PC-3 (cell line): ENCODE measurements at regions not wholly inside any gene's neighbourhood (a gene's known extent, or its start where the extent isn't known, plus 50 kb on each side); places are given as distances from the start of the nearest gene placed in this dataset.

Experiments used
- ATAC-seq: fragments of 200-7000 bp; cut with Tn5 transposase; 2 replicates; pipeline ENCODE4 v1.9.1; 2020; ENCODE audit warnings: mild to moderate bottlenecking, moderate library complexity
- BruUV-seq: library from RNA; stranded (reverse); fragments of 400-500 nt; replicated peaks from 2 replicates; lab custom pipeline; 2021; lab: Mats Ljungman, UMichigan
- CTCF ChIA-PET: fragments of 300-600 bp; sonication (Branson Sonifier 250); formaldehyde crosslinking; loops from one replicate; lab custom pipeline; 2022; ENCODE audit warnings: antibody characterized with exemption; lab: Charles Lee
- POLR2A ChIA-PET: fragments of 300-600 bp; sonication (Branson Sonifier 250); formaldehyde crosslinking; loops from one replicate; lab custom pipeline; 2022; ENCODE audit warnings: antibody characterized with exemption; ENCODE audit not compliant: unreplicated experiment; lab: Charles Lee
- DNase-seq: peaks from one replicate; pipeline ENCODE4 v3.0.0-alpha.2; 2015
- H2AFZ ChIP-seq: fragments of 300-600 bp; sonication (generic); 2 replicates; pipeline ENCODE4 v1.6.0; 2016; ENCODE audit warnings: antibody characterized with exemption, low read length
- H3F3A ChIP-seq: fragments of 300-600 bp; sonication (generic); one replicate; pipeline ENCODE4 v1.6.0; 2017; ENCODE audit warnings: antibody characterized with exemption, low read length, control low read depth, mild to moderate bottlenecking; ENCODE audit not compliant: unreplicated experiment
- H3K27ac ChIP-seq: fragments of 300-600 bp; sonication (generic); 2 replicates; pipeline ENCODE4 v1.5.1; 2016; ENCODE audit warnings: mild to moderate bottlenecking, low read length
- H3K27me3 ChIP-seq: fragments of 300-600 bp; sonication (generic); 2 replicates; pipeline ENCODE4 v1.6.1; 2016; ENCODE audit warnings: low read length, mixed read lengths
- H3K36me3 ChIP-seq: fragments of 300-600 bp; sonication (generic); 2 replicates; pipeline ENCODE4 v1.6.1; 2016; ENCODE audit warnings: low read depth, mixed run types, low read length, mixed read lengths
- H3K4me1 ChIP-seq: fragments of 300-600 bp; sonication (generic); 2 replicates; pipeline ENCODE4 v1.5.1; 2016; ENCODE audit warnings: low read length; ENCODE audit not compliant: insufficient read depth
- H3K4me2 ChIP-seq: fragments of 300-600 bp; sonication (generic); 2 replicates; pipeline ENCODE4 v1.6.0; 2016; ENCODE audit warnings: low read length
- H3K4me3 ChIP-seq: fragments of 300-600 bp; sonication (generic); 2 replicates; pipeline ENCODE4 v1.5.1; 2016; ENCODE audit warnings: mild to moderate bottlenecking, low read length, mixed read lengths
- H3K79me2 ChIP-seq: fragments of 300-600 bp; sonication (generic); 2 replicates; pipeline ENCODE4 v1.6.1; 2017; ENCODE audit warnings: low read length, mixed read lengths
- H3K9ac ChIP-seq: fragments of 300-600 bp; sonication (generic); 2 replicates; pipeline ENCODE4 v1.6.0; 2016; ENCODE audit warnings: mild to moderate bottlenecking, low read length
- H3K9me2 ChIP-seq: fragments of 300-600 bp; sonication (generic); replicated peaks from 2 replicates; pipeline ENCODE4 v1.6.1; 2016; ENCODE audit warnings: mixed run types, low read length, mixed read lengths
- H3K9me3 ChIP-seq: fragments of 300-600 bp; sonication (generic); 2 replicates; pipeline ENCODE4 v1.6.1; 2016; ENCODE audit warnings: low read length, mixed read lengths
- H4K20me1 ChIP-seq: fragments of 300-600 bp; sonication (generic); 2 replicates; pipeline ENCODE4 v1.6.1; 2016; ENCODE audit warnings: low read length, mixed read lengths
- EZH2 ChIP-seq: fragments of 300-600 bp; sonication (generic); IDR thresholded peaks from one replicate; pipeline ENCODE4 v1.6.1; 2017; ENCODE audit warnings: antibody characterized with exemption, mild to moderate bottlenecking, low read length; ENCODE audit not compliant: unreplicated experiment
- EZH2phosphoT487 ChIP-seq: fragments of 300-600 bp; sonication (generic); IDR thresholded peaks from 2 replicates; pipeline ENCODE4 v1.6.1; 2018; ENCODE audit warnings: mild to moderate bottlenecking, antibody characterized with exemption, low read length, borderline replicate concordance
- intact Hi-C: fragments of 100-400 bp; cut with micrococcal nuclease; formaldehyde crosslinking; loops from 2 replicates; pipeline ENCODE4 v1.9.0; 2023
- TF ChIP-seq, protein P1 (sequence below): fragments of 300-600 bp; sonication (generic); conservative IDR thresholded peaks from 2 replicates; pipeline ENCODE4 v1.5.1; 2017; ENCODE audit warnings: antibody characterized with exemption, low read depth, mild to moderate bottlenecking, low read length

DNA sequence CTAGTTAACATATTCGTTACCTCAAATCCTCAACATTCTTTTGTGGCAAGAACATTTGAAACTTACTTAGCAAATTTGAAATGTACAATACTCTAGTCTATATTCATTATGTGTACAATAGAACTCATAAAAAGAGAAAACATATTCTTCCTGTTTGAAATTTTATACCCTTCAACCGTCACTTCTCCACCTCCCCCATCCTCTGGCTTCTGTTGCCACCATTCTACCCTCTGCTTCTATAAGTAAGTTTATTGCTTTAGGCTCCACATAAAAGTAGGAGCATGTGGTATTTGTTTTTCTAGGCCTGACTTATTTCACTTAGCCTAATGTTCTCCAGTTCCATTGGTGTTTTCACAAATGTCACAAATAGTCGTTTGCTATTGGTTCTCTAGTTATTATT lies 205.3 kb downstream of the TENT5A start:
- Histone ChIP-seq H3K36me3 (no peaks in the 10 kb centered on the region), H3K9ac (no peak overlapping the region), H3K4me3 (no peak overlapping the region), H3K4me1 (no peaks in the 10 kb centered on the region), H3K9me2 (no peaks in the 10 kb centered on the region), H3K27ac (no peak overlapping the region), H4K20me1 (no peaks in the 10 kb centered on the region), H3K4me2 (no peak overlapping the region), H3K9me3 (no peaks in the 10 kb centered on the region), H3K79me2 (no peaks in the 10 kb centered on the region), H3K27me3 (no peaks in the 10 kb centered on the region), H2AFZ (no peak overlapping the region), H3F3A (no peaks in the 10 kb centered on the region)
- POLR2A ChIA-PET, result no interaction called here
- peak; percentile 46; the same call in 1 of the 2 replicates for ATAC-seq
- DNase-seq, result peak; percentile 13
- no peak for TF ChIP-seq EZH2phosphoT487
- no peak for TF ChIP-seq EZH2
- TF ChIP-seq, protein P1, sequence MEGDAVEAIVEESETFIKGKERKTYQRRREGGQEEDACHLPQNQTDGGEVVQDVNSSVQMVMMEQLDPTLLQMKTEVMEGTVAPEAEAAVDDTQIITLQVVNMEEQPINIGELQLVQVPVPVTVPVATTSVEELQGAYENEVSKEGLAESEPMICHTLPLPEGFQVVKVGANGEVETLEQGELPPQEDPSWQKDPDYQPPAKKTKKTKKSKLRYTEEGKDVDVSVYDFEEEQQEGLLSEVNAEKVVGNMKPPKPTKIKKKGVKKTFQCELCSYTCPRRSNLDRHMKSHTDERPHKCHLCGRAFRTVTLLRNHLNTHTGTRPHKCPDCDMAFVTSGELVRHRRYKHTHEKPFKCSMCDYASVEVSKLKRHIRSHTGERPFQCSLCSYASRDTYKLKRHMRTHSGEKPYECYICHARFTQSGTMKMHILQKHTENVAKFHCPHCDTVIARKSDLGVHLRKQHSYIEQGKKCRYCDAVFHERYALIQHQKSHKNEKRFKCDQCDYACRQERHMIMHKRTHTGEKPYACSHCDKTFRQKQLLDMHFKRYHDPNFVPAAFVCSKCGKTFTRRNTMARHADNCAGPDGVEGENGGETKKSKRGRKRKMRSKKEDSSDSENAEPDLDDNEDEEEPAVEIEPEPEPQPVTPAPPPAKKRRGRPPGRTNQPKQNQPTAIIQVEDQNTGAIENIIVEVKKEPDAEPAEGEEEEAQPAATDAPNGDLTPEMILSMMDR, result no peak
- intact Hi-C loops, result no loop called here
- no TSS peak for BruUV-seq
- CTCF ChIA-PET, result no interaction called here

DNA sequence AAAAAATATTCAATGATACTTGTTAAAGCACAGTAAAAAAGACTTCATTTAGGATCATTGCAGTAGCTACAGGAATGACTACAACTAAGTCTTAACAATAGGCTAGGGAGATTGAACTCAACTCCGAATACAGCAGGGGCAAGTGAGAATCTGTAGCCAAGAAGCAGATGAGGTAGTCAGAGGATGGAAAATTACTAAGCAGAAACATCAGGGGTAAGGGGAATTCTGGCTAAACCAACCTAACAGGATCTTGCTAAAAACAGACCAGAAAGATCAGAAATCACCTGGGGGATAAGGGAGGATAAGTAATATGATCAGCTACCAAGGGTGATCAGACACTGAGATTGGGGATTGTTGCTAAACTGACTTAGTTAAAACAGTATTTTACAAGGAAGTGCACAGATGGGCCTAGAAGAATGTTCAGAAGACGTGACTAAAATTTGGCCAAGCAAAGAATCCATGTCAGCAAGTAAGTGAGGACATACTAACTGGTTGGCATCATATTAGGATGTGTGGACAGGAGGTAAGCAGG lies 217.5 kb downstream of the TENT5A start:
- CTCF ChIA-PET, result no interaction called here
- peak; percentile 18 for DNase-seq
- no TSS peak for BruUV-seq

More for the DNA sequence above, 217.5 kb downstream of the TENT5A start:
- Histone ChIP-seq H2AFZ (0 out of 2 replicates have a peak overlapping the region, but pooled peaks have one; percentile 28), H4K20me1 (no peaks in the 10 kb centered on the region), H3K27ac (no peak overlapping the region), H3K27me3 (no peaks in the 10 kb centered on the region), H3K4me2 (no peak overlapping the region), H3K4me1 (0 out of 2 replicates have a peak, but pooled peaks cover 6% of the 10 kb centered on the region), H3K36me3 (no peaks in the 10 kb centered on the region), H3K9ac (no peak overlapping the region), H3K79me2 (no peaks in the 10 kb centered on the region), H3K9me2 (no peaks in the 10 kb centered on the region), H3K4me3 (no peak overlapping the region), H3F3A (no peaks in the 10 kb centered on the region), H3K9me3 (no peaks in the 10 kb centered on the region)
- ATAC-seq, result no peak
- POLR2A ChIA-PET, result no interaction called here
- TF ChIP-seq, protein P1, result no peak
- no peak for TF ChIP-seq EZH2phosphoT487
- no peak for TF ChIP-seq EZH2
- intact Hi-C loops, result no loop called here
